Fibroblast of mammary gland (primary cell): ENCODE measurements at regions not wholly inside any gene's neighbourhood (a gene's known extent, or its start where the extent isn't known, plus 50 kb on each side); places are given as distances from the start of the nearest gene placed in this dataset.

Experiments
- DNase-seq: peaks from one replicate; pipeline ENCODE4 v3.0.0-alpha.2; 2010; ENCODE audit warnings: low read depth
- H3K4me3 ChIP-seq: 2 replicates; pipeline ENCODE4 v1.5.1; 2011; ENCODE audit warnings: low read depth, mild to moderate bottlenecking, low read length, moderate library complexity; ENCODE audit not compliant: control insufficient read depth
- TF ChIP-seq, protein P1 (sequence below): conservative IDR thresholded peaks from 2 replicates; pipeline ENCODE4 v1.5.1; 2011; ENCODE audit warnings: low read depth, low read length, inconsistent platforms; ENCODE audit not compliant: control insufficient read depth, insufficient read depth

DNA sequence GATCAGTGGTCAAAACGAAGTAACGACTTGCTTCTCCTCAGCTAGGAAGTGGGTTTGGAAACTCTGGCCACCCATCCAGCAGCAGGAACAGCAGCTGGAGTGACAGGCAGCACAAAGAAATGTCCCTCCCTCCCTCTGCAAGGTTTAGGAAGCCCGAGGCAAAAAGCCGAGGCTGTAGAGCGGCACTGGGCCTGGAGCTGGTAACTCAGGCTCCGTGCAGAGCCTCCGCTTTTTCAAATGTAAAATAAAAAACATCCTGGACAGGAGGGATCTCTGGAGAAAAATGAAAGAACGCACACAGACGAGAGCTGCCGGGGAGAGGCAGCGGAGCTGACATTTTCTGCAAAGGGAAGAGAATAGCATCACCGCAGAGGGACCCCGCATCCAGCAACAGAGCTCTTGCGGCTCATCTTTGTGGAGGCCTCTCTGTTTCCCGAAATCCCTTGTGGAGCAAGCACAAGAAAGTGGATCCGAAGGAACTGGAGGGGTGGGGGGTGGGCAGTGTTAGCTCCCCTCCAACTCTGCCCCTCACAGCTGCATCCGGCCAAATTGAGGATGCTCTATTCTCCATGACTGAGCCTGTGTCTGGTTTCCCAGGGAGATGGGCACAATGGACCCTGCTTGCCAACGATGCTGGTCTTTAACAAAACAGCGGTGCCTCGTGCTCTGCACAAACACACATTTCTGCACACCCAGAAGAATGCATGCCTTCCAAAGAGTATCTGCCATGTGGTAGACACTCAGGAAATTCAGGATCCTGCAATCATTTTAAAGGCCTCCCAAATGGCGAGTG is 335.5 kb upstream of the ZFHX3 start:
- no peak for DNase-seq
- H3K4me3 ChIP-seq = no peak overlapping the region
- TF ChIP-seq, protein P1, sequence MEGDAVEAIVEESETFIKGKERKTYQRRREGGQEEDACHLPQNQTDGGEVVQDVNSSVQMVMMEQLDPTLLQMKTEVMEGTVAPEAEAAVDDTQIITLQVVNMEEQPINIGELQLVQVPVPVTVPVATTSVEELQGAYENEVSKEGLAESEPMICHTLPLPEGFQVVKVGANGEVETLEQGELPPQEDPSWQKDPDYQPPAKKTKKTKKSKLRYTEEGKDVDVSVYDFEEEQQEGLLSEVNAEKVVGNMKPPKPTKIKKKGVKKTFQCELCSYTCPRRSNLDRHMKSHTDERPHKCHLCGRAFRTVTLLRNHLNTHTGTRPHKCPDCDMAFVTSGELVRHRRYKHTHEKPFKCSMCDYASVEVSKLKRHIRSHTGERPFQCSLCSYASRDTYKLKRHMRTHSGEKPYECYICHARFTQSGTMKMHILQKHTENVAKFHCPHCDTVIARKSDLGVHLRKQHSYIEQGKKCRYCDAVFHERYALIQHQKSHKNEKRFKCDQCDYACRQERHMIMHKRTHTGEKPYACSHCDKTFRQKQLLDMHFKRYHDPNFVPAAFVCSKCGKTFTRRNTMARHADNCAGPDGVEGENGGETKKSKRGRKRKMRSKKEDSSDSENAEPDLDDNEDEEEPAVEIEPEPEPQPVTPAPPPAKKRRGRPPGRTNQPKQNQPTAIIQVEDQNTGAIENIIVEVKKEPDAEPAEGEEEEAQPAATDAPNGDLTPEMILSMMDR = no peak

DNA sequence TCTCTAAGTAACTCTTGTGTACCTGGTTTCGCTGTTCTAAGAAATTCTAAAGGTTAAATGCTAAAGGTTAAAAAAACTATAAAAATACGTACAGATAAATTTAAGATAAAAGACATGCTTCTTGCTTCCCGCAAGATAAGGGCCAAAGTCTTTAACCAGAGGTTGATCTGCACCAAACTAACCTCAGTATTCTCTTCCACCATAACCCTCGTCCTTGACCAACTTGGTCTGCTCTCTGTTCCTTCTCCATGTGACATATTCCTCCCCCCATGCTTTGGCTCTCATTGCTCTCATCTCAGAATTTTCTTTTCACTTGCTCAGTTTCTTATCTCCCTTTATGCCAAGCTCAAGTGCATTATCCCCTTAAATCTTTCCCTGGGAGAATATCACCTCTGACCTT is 330.5 kb upstream of the ZFHX3 start:
- H3K4me3 ChIP-seq = no peak overlapping the region
- no peak for DNase-seq
- TF ChIP-seq, protein P1 = no peak

DNA sequence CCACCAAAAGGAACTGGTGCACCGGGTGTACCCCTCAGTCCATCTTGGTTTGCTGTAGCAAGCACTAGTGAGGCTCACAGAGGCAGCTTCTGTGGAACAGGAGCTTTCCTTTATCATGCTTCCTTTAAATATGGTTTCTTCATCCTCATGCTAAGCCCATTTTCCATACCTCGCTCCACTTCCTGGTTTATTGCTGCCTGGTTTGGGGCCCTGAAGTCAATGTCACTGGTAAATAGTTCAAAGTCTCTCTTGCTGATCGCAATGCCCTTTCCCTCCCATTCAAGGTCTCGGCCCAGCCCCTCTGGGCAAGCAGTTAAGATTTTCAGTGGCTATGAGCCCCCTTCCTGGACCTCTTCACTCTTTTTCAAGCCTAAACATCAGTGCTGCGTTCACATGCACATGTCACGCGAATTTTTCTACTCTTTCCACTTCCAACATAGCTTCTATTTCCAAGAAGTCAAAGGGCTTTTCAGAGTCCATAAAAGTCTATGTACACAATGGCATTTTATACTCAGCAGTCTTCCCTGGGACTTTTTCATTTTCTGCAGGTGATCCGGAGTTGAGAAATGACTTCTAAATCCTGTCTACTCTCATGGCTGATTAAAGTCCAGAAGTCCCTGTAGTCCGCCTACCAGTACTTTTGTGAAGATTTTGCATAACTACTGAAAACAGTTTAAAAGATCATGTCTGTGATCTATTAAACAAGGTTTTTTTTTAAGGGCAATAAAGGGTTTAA is 323.8 kb upstream of the ZFHX3 start:
- no peak overlapping the region for H3K4me3 ChIP-seq
- DNase-seq = no peak
- TF ChIP-seq, protein P1 = no peak

DNA sequence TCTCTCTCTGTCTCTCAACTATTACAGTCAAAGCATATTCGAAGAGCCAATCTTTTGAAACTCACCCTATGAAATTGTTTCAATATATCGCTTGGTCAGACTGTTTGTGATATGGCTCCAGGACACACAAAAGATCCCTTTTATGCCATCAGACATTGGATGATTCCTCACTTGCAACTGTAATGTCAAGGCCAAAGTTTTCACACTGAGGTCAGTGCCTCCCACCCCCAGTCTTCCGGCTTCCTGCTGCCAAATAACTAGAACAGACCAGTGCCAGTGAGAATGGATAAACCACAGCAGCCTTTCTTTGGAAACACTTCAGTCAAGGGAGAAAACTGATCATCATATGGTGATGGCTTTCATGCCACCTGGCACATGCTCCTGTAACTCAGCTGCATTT is 321.9 kb upstream of the ZFHX3 start:
- H3K4me3 ChIP-seq = no peak overlapping the region
- TF ChIP-seq, protein P1 = no peak
- no peak for DNase-seq

DNA sequence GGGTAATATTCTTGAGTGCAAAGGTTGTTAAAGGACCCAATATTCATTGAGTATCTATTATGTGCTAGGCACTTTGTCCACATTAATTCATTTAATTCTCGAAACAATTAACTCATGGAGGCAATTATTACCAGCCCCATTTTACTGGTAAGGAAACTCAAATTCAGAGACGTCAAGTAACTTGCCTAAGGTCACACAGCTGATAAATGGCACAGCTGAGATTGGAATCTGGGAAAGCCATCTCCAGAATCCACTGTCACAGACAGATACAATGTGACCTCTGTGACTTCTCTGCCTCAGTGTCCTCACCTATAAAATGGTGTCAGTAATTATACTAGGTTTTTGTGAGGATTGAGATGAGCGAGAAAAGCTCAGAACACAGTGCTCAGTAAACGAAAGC is 320.8 kb upstream of the ZFHX3 start:
- TF ChIP-seq, protein P1 = no peak

DNA sequence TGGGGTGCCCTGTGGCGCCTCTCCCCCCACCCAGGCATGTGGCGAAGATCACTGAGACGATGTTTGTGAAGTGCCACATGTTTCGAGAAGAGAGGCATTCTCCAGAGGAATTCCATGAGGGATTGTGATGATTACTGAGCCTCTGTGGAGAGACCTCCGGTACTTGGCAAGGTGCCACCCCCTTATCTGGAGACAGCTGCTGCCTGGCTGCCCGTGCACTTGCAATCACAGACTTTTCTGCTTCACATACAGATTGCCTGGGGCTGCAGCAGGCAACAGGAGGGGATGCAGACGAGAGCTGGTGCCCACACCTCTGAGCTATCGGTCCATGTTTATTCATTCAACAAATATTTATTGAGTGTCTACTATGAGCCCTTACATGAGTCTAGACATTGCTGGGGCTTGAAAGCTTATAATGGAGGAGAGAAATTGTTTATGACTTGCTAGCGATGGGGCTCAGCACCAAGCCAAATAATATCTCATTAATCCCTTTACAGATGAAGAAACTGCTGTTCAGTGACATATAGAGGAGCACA is 317.2 kb upstream of the ZFHX3 start:
- DNase-seq = no peak
- H3K4me3 ChIP-seq = no peak overlapping the region
- TF ChIP-seq, protein P1 = no peak

More for the DNA sequence above, 320.8 kb upstream of the ZFHX3 start:
- no peak overlapping the region for H3K4me3 ChIP-seq
- no peak for DNase-seq
